ENCODE measurements at regions not wholly inside any gene's neighbourhood (a gene's known extent, or its start where the extent isn't known, plus 50 kb on each side); places are given as distances from the start of the nearest gene placed in this dataset.

DNA sequence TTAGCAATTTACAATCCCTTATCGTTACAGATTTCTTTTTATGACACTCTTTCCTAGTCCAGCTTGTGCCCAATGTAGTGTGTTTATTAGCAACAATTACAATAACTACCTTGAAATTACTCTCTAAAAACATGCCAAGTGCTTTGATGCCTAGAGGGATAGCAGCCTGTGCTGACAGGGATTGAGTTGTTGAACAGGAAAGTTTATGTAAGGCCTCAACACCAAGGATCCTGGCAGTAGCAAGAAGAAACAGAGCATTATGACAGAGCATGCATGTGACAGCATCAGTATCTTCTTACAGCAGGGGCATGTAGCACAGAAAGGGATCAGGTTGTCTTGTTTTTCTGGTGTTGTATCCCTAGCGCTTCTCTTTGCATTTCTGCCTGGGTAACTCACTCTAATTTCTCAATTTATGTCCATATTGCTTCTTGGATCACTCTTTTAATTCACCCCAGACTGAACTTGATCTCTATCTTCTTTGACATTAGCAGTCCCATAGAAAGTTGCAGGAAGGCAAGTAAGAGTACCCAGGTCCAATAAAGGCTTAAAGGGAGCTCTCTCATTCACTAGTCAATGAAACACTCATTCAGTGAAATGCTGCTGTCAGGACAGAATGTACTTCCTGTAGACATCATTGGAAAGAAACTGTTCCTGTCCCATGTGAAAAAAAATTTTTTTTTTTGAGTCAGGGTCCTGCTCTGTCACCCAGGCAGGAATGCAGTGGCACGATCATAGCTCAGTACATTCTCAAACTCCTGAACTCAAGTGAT, 220.0 kb upstream of the GRIP1 start:
- no peak overlapping the region for H3K4me2 ChIP-seq

More for the DNA sequence above, 220.0 kb upstream of the GRIP1 start:
- Histone ChIP-seq H3K79me2 (replicated peaks; ENCODE audit: insufficient read depth) (no peaks in the 10 kb centered on the region), H3K4me3 (no peak overlapping the region), H4K20me1 (replicated peaks; ENCODE audit: insufficient read depth) (no peaks in the 10 kb centered on the region), H3K9me2 (ENCODE audit: insufficient read depth) (peaks cover 8% of the 10 kb centered on the region; the same call in 1 of the 2 replicates), H3K4me1 (ENCODE audit: insufficient read depth) (peaks cover 14% of the 10 kb centered on the region; the same call in 1 of the 2 replicates), H3F3A (replicated peaks; ENCODE audit: low read depth) (no peaks in the 10 kb centered on the region), H3K36me3 (ENCODE audit: insufficient read depth) (no peaks in the 10 kb centered on the region), H3K27ac (ENCODE audit: low read depth) (no peak overlapping the region), H3K27me3 (ENCODE audit: insufficient read depth) (no peaks in the 10 kb centered on the region), H2AFZ (no peak overlapping the region)
- Mint-ChIP-seq H3K4me1 (peaks cover 31% of the 10 kb centered on the region), H3K27me3 (ENCODE audit: insufficient read depth, low read depth, poor library complexity) (peaks cover 2% of the 10 kb centered on the region), H3K27ac (no peak overlapping the region), H3K9me3 (no peaks in the 10 kb centered on the region), H3K4me3 (no peak overlapping the region), H3K36me3 (ENCODE audit: low read depth) (no peaks in the 10 kb centered on the region)
- ATAC-seq (peak; percentile 26; the same call in 1 of the 3 replicates), DNase-seq (ENCODE audit: low spot score) (no peak)
- TF ChIP-seq, protein P1, sequence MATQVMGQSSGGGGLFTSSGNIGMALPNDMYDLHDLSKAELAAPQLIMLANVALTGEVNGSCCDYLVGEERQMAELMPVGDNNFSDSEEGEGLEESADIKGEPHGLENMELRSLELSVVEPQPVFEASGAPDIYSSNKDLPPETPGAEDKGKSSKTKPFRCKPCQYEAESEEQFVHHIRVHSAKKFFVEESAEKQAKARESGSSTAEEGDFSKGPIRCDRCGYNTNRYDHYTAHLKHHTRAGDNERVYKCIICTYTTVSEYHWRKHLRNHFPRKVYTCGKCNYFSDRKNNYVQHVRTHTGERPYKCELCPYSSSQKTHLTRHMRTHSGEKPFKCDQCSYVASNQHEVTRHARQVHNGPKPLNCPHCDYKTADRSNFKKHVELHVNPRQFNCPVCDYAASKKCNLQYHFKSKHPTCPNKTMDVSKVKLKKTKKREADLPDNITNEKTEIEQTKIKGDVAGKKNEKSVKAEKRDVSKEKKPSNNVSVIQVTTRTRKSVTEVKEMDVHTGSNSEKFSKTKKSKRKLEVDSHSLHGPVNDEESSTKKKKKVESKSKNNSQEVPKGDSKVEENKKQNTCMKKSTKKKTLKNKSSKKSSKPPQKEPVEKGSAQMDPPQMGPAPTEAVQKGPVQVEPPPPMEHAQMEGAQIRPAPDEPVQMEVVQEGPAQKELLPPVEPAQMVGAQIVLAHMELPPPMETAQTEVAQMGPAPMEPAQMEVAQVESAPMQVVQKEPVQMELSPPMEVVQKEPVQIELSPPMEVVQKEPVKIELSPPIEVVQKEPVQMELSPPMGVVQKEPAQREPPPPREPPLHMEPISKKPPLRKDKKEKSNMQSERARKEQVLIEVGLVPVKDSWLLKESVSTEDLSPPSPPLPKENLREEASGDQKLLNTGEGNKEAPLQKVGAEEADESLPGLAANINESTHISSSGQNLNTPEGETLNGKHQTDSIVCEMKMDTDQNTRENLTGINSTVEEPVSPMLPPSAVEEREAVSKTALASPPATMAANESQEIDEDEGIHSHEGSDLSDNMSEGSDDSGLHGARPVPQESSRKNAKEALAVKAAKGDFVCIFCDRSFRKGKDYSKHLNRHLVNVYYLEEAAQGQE (IDR thresholded peaks at IDR 0.05; ENCODE audit: unreplicated experiment) = no peak
- TF ChIP-seq, protein P2, sequence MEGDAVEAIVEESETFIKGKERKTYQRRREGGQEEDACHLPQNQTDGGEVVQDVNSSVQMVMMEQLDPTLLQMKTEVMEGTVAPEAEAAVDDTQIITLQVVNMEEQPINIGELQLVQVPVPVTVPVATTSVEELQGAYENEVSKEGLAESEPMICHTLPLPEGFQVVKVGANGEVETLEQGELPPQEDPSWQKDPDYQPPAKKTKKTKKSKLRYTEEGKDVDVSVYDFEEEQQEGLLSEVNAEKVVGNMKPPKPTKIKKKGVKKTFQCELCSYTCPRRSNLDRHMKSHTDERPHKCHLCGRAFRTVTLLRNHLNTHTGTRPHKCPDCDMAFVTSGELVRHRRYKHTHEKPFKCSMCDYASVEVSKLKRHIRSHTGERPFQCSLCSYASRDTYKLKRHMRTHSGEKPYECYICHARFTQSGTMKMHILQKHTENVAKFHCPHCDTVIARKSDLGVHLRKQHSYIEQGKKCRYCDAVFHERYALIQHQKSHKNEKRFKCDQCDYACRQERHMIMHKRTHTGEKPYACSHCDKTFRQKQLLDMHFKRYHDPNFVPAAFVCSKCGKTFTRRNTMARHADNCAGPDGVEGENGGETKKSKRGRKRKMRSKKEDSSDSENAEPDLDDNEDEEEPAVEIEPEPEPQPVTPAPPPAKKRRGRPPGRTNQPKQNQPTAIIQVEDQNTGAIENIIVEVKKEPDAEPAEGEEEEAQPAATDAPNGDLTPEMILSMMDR (conservative IDR thresholded peaks at IDR 0.05; ENCODE audit: low read depth in 2 of 2) = no peak
- TF ChIP-seq NANOG (IDR thresholded peaks at IDR 0.05; ENCODE audit: borderline replicate concordance) = no peak
- TF ChIP-seq, protein P3, sequence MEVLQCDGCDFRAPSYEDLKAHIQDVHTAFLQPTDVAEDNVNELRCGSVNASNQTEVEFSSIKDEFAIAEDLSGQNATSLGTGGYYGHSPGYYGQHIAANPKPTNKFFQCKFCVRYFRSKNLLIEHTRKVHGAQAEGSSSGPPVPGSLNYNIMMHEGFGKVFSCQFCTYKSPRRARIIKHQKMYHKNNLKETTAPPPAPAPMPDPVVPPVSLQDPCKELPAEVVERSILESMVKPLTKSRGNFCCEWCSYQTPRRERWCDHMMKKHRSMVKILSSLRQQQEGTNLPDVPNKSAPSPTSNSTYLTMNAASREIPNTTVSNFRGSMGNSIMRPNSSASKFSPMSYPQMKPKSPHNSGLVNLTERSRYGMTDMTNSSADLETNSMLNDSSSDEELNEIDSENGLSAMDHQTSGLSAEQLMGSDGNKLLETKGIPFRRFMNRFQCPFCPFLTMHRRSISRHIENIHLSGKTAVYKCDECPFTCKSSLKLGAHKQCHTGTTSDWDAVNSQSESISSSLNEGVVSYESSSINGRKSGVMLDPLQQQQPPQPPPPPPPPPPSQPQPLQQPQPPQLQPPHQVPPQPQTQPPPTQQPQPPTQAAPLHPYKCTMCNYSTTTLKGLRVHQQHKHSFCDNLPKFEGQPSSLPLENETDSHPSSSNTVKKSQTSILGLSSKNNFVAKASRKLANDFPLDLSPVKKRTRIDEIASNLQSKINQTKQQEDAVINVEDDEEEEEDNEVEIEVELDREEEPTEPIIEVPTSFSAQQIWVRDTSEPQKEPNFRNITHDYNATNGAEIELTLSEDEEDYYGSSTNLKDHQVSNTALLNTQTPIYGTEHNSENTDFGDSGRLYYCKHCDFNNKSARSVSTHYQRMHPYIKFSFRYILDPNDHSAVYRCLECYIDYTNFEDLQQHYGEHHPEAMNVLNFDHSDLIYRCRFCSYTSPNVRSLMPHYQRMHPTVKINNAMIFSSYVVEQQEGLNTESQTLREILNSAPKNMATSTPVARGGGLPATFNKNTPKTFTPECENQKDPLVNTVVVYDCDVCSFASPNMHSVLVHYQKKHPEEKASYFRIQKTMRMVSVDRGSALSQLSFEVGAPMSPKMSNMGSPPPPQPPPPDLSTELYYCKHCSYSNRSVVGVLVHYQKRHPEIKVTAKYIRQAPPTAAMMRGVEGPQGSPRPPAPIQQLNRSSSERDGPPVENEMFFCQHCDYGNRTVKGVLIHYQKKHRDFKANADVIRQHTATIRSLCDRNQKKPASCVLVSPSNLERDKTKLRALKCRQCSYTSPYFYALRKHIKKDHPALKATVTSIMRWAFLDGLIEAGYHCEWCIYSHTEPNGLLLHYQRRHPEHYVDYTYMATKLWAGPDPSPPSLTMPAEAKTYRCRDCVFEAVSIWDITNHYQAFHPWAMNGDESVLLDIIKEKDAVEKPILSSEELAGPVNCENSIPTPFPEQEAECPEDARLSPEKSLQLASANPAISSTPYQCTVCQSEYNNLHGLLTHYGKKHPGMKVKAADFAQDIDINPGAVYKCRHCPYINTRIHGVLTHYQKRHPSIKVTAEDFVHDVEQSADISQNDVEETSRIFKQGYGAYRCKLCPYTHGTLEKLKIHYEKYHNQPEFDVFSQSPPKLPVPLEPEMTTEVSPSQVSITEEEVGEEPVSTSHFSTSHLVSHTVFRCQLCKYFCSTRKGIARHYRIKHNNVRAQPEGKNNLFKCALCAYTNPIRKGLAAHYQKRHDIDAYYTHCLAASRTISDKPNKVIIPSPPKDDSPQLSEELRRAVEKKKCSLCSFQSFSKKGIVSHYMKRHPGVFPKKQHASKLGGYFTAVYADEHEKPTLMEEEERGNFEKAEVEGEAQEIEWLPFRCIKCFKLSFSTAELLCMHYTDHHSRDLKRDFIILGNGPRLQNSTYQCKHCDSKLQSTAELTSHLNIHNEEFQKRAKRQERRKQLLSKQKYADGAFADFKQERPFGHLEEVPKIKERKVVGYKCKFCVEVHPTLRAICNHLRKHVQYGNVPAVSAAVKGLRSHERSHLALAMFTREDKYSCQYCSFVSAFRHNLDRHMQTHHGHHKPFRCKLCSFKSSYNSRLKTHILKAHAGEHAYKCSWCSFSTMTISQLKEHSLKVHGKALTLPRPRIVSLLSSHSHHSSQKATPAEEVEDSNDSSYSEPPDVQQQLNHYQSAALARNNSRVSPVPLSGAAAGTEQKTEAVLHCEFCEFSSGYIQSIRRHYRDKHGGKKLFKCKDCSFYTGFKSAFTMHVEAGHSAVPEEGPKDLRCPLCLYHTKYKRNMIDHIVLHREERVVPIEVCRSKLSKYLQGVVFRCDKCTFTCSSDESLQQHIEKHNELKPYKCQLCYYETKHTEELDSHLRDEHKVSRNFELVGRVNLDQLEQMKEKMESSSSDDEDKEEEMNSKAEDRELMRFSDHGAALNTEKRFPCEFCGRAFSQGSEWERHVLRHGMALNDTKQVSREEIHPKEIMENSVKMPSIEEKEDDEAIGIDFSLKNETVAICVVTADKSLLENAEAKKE (CRISPR knock-in tag; IDR thresholded peaks at IDR 0.05) = no peak
- TF ChIP-seq STAT1 (IDR thresholded peaks at IDR 0.05; ENCODE audit: unreplicated experiment) = no peak
- TF ChIP-seq CREB1 (CRISPR knock-in tag; IDR thresholded peaks at IDR 0.05; ENCODE audit: low read depth) = no peak
- no peak for TF ChIP-seq ZNF331 (CRISPR knock-in tag; IDR thresholded peaks at IDR 0.05; ENCODE audit: low read depth)
- no peak for TF ChIP-seq EZH2phosphoT487 (IDR thresholded peaks at IDR 0.05; ENCODE audit: unreplicated experiment)
- TF ChIP-seq, protein P4, sequence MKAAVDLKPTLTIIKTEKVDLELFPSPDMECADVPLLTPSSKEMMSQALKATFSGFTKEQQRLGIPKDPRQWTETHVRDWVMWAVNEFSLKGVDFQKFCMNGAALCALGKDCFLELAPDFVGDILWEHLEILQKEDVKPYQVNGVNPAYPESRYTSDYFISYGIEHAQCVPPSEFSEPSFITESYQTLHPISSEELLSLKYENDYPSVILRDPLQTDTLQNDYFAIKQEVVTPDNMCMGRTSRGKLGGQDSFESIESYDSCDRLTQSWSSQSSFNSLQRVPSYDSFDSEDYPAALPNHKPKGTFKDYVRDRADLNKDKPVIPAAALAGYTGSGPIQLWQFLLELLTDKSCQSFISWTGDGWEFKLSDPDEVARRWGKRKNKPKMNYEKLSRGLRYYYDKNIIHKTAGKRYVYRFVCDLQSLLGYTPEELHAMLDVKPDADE (IDR thresholded peaks at IDR 0.05) = no peak
- TF ChIP-seq JUNB (IDR thresholded peaks at IDR 0.05; ENCODE audit: unreplicated experiment) = no peak
- TF ChIP-seq POLR2AphosphoS5 (IDR thresholded peaks at IDR 0.05; ENCODE audit: low read depth) = no peak
- TF ChIP-seq EZH2 (IDR thresholded peaks at IDR 0.05; ENCODE audit: low read depth, unreplicated experiment) = no peak
- no peak for TF ChIP-seq ZNF114 (CRISPR knock-in tag; IDR thresholded peaks at IDR 0.05)
